ENCODE measurements at regions not wholly inside any gene's neighbourhood (a gene's known extent, or its start where the extent isn't known, plus 50 kb on each side); places are given as distances from the start of the nearest gene placed in this dataset.
"Not testable (repeated sequence)": the region's sequence is repeated elsewhere in the genome, so short reads cannot be mapped to it uniquely, and the experiment has no call there.

GRCh38 chr20:12063106-12063684 is 145.5 kb downstream of the BTBD3 start:
- no peak for DNase-seq (ENCODE audit: low spot score)
- intact Hi-C loops (cut with DNase I) = no loop called here

DNA sequence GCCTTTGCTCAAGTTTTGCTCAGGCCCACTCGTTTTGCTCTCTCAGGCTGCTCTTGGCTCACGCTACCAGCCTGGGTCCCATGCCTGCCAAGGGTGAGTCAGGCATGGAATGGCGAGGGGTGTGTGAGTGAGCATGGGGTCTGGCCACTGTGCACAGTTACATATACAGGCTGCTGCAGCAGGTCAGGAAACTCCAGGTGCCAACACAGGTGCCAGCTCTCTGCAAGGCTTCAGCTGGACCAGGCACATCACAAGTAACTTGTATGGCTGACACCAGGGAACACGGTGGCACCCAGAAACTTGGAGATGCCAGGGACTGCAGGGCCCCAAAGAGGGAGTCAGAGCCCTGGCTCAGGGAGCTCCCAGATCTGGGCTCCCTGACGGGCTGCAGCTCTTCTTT is 146.8 kb downstream of the BTBD3 start:
- no peak for DNase-seq (ENCODE audit: low spot score)
- intact Hi-C loops (cut with DNase I) = no loop called here

DNA sequence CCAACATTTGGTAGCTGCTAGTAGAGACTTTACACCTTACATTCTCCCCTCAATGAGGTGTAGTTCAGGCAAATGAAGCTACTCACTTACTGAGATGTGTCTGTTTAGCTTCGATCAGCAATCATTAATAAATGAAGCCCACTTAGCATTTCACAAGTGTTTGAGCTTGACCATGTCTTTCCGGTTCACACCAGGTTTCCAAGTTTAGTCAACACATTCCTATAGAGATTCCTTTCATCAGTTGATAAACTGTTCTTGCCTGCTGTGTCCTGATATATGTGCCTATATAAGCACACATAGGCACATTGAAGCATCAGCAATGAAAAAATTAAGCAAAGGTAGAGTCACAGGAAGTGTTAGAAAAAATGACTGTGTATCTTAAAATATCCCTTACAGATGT is 150.0 kb downstream of the BTBD3 start:
- intact Hi-C loops (cut with DNase I) = no loop called here
- DNase-seq (ENCODE audit: low spot score) = no peak

DNA sequence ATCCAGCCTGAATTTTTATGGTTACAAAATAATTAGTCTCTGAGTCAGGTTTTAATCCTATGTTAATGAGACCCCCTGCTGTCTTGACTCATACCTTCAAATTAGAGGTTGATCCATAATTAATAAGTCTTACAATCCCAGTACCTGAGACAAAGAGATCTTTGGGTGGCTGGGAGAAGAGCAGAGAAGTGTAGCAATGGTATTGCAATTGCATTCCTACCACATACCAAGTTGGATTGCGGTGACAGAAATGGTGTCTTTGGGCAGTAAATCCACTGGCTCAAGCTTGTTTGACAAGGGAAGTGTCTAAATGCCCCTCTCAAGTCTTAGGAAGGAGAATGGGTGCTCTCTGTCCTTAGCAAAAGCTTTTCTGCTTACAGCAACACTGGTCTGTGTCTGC is 150.4 kb downstream of the BTBD3 start:
- no peak for DNase-seq (ENCODE audit: low spot score)
- intact Hi-C loops (cut with DNase I) = no loop called here

GRCh38 chr20:12069181-12069580 is 151.5 kb downstream of the BTBD3 start:
- intact Hi-C loops (cut with DNase I) = no loop called here
- no peak for DNase-seq (ENCODE audit: low spot score)

DNA sequence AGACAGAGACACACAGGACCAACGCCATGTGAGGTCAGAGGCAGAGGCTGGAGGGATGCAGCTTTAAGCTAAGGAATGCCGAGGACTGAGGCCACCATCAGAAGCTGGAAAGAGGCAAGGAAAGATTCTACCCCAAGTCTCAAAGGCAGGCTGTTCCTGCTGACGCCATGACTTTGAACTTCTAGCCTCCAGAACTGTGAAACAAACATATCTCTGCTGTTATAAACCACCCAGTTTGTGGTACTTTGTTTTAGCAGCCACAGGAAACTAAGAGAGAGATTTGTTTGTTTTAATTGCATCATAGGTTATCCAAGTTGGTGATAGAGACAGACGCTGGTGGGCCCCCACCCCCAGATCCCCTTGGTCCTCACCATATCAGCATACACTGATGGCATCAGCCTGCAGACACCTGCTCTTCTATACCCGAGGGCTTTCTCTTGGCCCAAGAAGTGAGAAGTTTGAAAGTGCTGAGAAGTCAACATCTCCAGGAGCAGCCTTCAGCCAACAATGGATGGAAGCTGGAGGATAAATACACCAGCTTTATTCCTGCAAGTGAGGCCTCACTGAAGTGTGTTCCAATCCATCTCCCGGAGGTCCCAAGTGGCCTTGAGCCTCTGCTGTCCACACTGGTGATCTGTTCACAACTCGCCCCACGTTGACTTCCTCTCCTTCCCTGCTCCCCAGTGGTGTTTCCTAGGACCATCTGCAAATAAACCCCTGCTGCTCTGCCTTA is 154.7 kb downstream of the BTBD3 start:
- intact Hi-C loops (cut with DNase I) = no loop called here
- DNase-seq (ENCODE audit: low spot score) = no peak

DNA sequence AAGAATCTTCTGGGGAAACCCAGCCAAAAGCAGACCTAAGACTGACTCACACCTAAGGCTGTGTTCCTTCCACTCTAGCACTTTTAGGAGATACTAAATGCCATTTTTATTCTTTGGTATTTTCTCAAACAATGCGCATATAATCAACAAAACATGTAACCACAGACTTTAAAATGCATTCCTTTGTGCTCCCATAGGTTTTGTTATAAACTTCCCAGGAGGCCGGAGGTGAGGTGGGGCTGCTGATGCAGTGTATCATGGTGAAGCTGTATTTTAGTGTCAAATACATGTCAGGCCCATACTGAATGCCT is 155.2 kb downstream of the BTBD3 start:
- no peak for DNase-seq (ENCODE audit: low spot score)
- intact Hi-C loops (cut with DNase I) = no loop called here

GRCh38 chr20:12074111-12074655 is 156.5 kb downstream of the BTBD3 start:
- intact Hi-C loops (cut with DNase I) = no loop called here
- DNase-seq (ENCODE audit: low spot score) = no peak

DNA sequence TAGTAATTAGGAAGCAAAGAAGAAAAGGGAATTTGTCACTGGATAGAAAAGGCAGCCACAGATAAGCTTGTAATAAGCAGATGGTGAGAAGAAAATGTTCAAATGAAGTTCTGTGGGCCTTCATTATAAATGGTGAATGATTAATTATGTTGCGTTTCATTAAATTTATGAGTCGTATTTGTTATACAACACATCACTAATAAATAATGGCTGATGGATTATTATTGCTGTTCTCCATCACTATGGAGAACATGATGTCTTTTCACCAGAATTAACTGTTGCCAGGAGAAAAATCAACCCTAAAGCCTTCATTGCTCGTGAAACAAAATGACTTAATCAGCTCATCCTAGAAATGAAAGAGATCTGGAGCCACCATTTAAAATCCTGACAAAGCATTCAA is 158.5 kb downstream of the BTBD3 start:
- intact Hi-C loops (cut with DNase I) = no loop called here

GRCh38 chr20:12077875-12078274 is 160.2 kb downstream of the BTBD3 start:
- DNase-seq (ENCODE audit: low spot score) = no peak
- intact Hi-C loops (cut with DNase I) = no loop called here

More for the DNA sequence above, 158.5 kb downstream of the BTBD3 start:
- no peak for DNase-seq (ENCODE audit: low spot score)

DNA sequence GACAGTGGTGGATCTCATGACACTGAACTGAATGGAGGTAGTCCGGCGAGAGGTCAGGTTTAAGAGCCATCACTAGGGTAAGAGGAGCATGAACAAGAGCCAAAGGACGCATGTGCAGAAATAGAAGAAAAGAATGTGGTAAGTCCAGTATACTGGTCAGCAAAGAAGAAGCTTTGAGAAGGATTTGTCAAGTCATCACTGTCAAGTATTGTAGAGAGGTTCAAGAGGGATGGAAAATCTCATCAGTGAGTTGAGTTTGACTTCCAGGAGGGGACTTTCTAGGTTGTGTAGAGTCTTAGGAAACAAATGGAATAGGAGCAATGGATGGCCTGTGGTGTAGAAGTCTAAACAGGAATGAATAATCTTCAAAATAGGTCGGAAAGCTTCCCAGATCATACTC is 161.8 kb downstream of the BTBD3 start:
- intact Hi-C loops (cut with DNase I) = no loop called here
- DNase-seq (ENCODE audit: low spot score) = no peak

DNA sequence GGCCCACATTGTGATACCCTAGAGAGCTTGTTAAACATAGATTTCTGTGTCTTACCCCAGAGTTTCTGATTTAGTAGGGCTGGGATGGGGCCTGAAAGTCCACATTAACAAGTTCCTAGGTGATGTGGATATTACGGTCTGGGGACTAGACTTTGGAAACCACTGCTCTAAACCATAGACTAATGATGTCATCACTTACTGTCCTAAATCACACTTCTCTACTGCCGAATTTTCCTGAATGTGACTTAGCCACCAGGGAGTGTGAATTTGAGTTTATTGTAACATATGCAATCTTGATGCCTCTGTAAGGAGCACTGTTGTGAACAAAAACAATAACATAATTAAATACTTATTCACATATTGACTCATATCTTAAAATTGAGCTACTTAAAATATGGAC is 165.6 kb downstream of the BTBD3 start:
- DNase-seq (ENCODE audit: low spot score) = no peak
- intact Hi-C loops (cut with DNase I) = no loop called here

- no peak for DNase-seq (ENCODE audit: low spot score)
- intact Hi-C loops (cut with DNase I) = no loop called here
Observed at GRCh38 chr20:12084482-12084881, 166.8 kb downstream of the BTBD3 start.

- intact Hi-C loops (cut with DNase I) = no loop called here
- no peak for DNase-seq (ENCODE audit: low spot score)
Observed at GRCh38 chr20:12086359-12086758, 168.7 kb downstream of the BTBD3 start.

GRCh38 chr20:12090920-12091319 is 173.2 kb downstream of the BTBD3 start:
- intact Hi-C loops (cut with DNase I) = no loop called here
- no peak for DNase-seq (ENCODE audit: low spot score)

- intact Hi-C loops (cut with DNase I) = no loop called here
- DNase-seq (ENCODE audit: low spot score) = no peak
Observed at GRCh38 chr20:12093057-12093796, 175.5 kb downstream of the BTBD3 start.

GRCh38 chr20:12093797-12094190 is 176.1 kb downstream of the BTBD3 start:
- intact Hi-C loops (cut with DNase I); DNase-seq (ENCODE audit: low spot score): not testable (repeated sequence)

DNA sequence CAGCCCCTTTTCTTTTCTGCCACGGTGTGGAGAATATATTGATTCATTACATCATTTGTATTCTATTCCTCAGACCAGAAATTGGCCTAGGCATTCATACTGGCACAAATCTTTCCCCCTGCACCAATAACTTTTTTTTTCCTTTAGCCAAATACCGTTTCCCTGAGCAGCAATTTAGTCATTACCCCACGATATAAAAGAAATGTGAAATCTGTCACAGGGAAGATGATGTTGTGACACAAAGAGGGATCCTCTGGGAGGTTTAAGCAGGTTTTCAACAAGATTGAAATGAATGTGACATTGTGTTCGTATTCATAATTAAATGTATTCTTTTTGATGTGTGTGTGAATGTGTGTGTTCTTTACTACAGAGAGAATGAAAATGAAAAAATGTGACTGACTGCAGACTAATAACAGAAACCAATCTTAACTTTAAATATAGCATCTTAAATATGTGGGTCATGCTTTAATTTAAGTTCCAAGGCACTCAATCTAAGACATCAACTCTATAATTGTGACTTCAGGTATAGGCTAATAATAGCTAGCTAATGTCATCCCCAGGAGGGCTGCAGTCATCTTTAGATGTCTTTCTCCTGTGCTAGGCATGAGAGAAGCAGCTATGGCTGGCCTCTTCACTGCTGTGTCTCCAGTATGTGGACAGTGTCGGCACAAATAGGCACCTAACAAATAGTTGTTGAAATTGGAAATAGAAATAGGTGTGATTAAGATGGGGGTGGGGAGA is 177.7 kb downstream of the BTBD3 start:
- no peak for DNase-seq (ENCODE audit: low spot score)
- intact Hi-C loops (cut with DNase I) = no loop called here

DNA sequence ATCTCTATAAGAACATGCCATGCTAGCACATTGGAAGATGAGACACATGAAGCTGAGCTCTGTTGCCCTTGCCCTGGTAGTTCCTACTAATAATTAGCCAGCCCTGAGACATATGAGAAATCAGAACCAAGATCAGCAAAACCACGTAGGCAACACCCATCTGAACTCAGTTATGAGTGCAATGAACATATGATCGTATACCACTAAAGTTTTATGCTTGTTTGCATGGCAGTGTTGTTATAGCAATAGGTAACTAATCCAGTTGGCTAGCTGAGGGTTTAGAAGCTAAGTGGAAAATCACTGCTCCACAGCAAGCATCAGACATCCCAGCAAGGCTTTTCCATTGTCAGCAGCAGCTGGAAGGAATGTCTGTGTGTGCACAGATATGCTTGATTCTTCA is 180.7 kb downstream of the BTBD3 start:
- intact Hi-C loops (cut with DNase I) = no loop called here
- DNase-seq (ENCODE audit: low spot score) = no peak

DNA sequence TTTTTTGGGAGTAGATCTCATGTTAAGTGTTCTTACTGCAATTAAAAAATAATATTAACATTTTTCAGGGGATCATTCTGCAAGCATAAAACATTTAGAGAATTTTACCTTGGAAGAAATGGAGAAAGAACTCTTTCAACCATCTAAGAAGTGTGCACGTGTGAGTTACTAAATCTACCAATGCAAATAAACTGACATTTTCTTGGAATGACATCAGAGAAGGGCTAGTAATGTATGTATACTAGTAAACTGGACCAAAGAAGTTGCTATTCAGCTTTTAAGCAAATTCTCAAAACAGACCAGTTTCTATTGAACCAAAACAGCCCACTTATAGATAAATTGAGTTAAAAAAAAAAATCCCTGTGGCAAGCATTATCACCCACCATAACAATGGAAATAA is 191.2 kb downstream of the BTBD3 start:
- intact Hi-C loops (cut with DNase I) = no loop called here
- DNase-seq (ENCODE audit: low spot score) = no peak

Data from posterior vena cava (tissue), 2 donors.